GM12892 (cell line): ENCODE measurements at regions not wholly inside any gene's neighbourhood (a gene's known extent, or its start where the extent isn't known, plus 50 kb on each side); places are given as distances from the start of the nearest gene placed in this dataset.

Experiments used
- DNase-seq: peaks from one replicate; pipeline ENCODE4 v3.0.0; 2011; ENCODE audit not compliant: insufficient read length
- FAIRE-seq: peaks from 2 replicates; lab custom pipeline; 2011; peaks lifted over from hg19 to GRCh38; lab: Jason Lieb, UNC
- POLR2A ChIP-seq: IDR thresholded peaks from 2 replicates; pipeline ENCODE4 v1.6.1; 2011; ENCODE audit warnings: low read depth, low read length, control low read depth
- POLR2AphosphoS5 ChIP-seq: IDR thresholded peaks from 2 replicates; pipeline ENCODE4 v1.6.1; 2011; ENCODE audit warnings: low read depth, low read length, control low read depth
- TAF1 ChIP-seq: IDR thresholded peaks from 2 replicates; pipeline ENCODE4 v1.6.1; 2011; ENCODE audit warnings: low read depth, mild to moderate bottlenecking, control low read depth, low read length, borderline replicate concordance

GRCh38 chr7:136049117-136049516 is 72.0 kb upstream of the MTPN start:
- FAIRE-seq (no peak), DNase-seq (no peak)
- TF ChIP-seq POLR2AphosphoS5 (no peak), TAF1 (no peak), POLR2A (no peak)

DNA sequence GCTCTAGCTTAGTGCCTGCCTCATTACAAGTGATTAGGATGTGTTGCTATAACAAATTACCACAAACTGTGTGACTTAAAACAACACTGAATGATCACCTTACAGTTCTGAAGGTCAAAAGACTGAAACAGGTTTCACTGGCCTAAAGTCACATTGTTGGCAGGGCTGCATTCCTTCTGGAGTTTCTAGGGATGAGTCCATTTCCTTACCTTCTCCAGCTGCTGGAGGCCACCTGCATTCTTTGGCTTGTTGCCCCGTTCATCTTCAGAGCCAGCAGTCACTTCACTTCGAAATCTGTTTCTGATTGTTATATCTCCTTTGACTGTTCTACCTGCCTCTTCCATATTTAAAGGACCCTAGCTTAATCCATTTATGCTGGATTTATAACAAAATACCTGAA is 69.4 kb upstream of the MTPN start:
- TF ChIP-seq POLR2AphosphoS5: no peak
- TF ChIP-seq TAF1: no peak
- no peak for TF ChIP-seq POLR2A
- FAIRE-seq (no peak), DNase-seq (no peak)

- FAIRE-seq (no peak), DNase-seq (no peak)
- no peak for TF ChIP-seq POLR2A
- no peak for TF ChIP-seq TAF1
- TF ChIP-seq POLR2AphosphoS5: no peak
These were observed 68.8 kb upstream of the MTPN start for GRCh38 chr7:136045992-136046391.

DNA sequence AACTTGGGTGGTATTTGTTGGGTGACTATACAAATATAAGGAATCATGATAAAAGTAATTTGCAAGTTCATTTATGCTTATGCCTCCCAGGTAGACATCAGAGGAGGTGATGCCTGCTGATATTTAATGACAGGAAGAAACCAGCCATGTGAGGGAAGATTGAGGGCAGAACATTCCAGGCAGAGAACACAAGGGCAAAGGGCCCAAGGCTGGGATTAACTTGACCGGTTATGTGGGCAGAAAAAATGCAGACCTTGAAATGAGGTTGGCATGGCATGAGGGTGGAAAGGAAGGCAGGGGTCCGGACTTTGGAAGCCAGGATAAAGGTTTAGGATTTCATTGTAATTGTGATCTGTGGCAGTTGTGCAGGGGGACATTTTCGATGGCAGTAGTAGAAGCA is 68.0 kb upstream of the MTPN start:
- no peak for DNase-seq
- FAIRE-seq: no peak
- TF ChIP-seq POLR2AphosphoS5 (no peak), POLR2A (no peak), TAF1 (no peak)

- DNase-seq (no peak), FAIRE-seq (no peak)
- TF ChIP-seq POLR2A (no peak), POLR2AphosphoS5 (no peak)
These were observed 62.6 kb upstream of the MTPN start for GRCh38 chr7:136039577-136040345.

DNA sequence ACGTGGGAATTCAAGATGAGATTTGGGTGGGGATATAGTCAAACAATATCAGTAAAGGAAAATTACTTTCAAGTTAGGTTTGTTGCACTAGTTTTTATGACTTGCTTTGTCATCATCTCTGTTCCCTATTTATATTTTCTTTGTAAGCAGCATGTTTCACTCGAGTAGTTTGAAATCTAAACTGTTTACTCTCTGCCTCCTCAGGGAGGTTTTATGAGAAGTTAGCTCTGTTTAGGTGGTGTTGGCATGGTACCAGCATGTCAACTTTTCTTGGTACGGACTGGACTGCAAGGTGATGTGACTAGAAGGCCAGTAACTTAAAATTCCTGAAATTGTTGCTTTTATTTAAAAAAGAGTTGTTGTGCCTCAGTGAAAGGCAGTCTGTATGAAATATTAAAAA is 59.2 kb upstream of the MTPN start:
- TF ChIP-seq TAF1 (no peak), POLR2A (no peak), POLR2AphosphoS5 (no peak)
- FAIRE-seq (no peak), DNase-seq (no peak)

GRCh38 chr7:136034132-136034531 is 57.0 kb upstream of the MTPN start:
- FAIRE-seq (no peak), DNase-seq (no peak)
- TF ChIP-seq POLR2A (no peak), TAF1 (no peak), POLR2AphosphoS5 (no peak)

- DNase-seq: no peak
- no peak for FAIRE-seq
These were observed 56.4 kb upstream of the MTPN start for GRCh38 chr7:136033413-136034031.

GRCh38 chr7:136030867-136031318 is 53.7 kb upstream of the MTPN start:
- DNase-seq: no peak
- no peak for FAIRE-seq

More at GRCh38 chr7:136033413-136034031, 56.4 kb upstream of the MTPN start:
- no peak for TF ChIP-seq TAF1
- no peak for TF ChIP-seq POLR2A

DNA sequence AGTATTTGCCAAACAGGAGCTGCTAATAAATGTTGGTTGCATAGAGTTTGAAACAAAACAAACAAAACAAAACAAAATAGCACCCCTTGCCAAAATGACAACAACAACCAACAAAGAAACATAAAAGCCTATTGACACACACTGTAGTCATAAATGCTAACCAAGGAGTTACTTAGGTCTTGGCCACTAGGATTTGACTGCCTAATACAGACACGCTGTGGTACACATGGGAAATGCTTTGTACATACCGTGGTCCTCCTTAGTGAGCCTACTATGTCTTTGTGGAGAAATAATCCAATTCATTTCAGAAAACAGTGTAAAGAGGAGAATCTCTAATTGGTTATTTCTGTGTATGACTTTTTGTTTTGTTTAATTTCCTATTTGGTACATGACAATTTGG is 53.2 kb upstream of the MTPN start:
- DNase-seq (no peak), FAIRE-seq (no peak)
- no peak for TF ChIP-seq POLR2AphosphoS5
- no peak for TF ChIP-seq TAF1
- TF ChIP-seq POLR2A: no peak

More at GRCh38 chr7:136030867-136031318, 53.7 kb upstream of the MTPN start:
- TF ChIP-seq TAF1 (no peak), POLR2AphosphoS5 (no peak), POLR2A (no peak)

- no peak for FAIRE-seq
- no peak for TF ChIP-seq POLR2A
- no peak for TF ChIP-seq POLR2AphosphoS5
- no peak for DNase-seq
These were observed 50.0 kb upstream of the MTPN start for GRCh38 chr7:136027160-136027559.
